ENCODE measurements at regions not wholly inside any gene's neighbourhood (a gene's known extent, or its start where the extent isn't known, plus 50 kb on each side); places are given as distances from the start of the nearest gene placed in this dataset.

DNA sequence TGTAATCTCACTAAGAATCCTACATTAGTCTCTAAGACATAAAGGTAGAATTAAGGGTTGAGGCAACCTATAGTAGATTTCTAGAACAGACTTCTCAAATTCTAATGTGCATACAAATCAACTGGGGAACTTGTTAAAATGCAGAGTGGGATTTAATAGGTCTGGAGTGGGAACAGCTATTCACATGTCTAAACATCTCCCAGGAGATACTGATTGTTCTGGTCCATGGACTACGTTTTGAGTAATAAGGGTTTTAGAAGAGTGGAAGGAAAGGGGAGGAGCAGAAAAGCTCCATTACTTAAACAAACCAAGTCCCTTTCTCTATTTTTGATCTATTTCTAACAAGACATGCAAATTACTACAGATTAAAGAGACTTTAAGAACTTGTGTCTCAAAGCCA is 524.8 kb downstream of the TUSC7 start (continued):
- no peak for TF ChIP-seq SP1 (IDR thresholded peaks at IDR 0.05; ENCODE audit: low read depth, low read length)
- TF ChIP-seq ASH2L (IDR thresholded peaks at IDR 0.05; ENCODE audit: low read length): no peak
- TF ChIP-seq SP4 (IDR thresholded peaks at IDR 0.05; ENCODE audit: low read length): no peak
- no peak for TF ChIP-seq RAD21 (IDR thresholded peaks at IDR 0.05 in 1 of 2, conservative IDR thresholded peaks at IDR 0.05 in 1 of 2; ENCODE audit: low read depth in 2 of 2, low read length in 2 of 2)
- no peak for TF ChIP-seq CBX8 (IDR thresholded peaks at IDR 0.05; ENCODE audit: borderline replicate concordance, low read depth, low read length)
